ENCODE measurements at regions not wholly inside any gene's neighbourhood (a gene's known extent, or its start where the extent isn't known, plus 50 kb on each side); places are given as distances from the start of the nearest gene placed in this dataset.

DNA sequence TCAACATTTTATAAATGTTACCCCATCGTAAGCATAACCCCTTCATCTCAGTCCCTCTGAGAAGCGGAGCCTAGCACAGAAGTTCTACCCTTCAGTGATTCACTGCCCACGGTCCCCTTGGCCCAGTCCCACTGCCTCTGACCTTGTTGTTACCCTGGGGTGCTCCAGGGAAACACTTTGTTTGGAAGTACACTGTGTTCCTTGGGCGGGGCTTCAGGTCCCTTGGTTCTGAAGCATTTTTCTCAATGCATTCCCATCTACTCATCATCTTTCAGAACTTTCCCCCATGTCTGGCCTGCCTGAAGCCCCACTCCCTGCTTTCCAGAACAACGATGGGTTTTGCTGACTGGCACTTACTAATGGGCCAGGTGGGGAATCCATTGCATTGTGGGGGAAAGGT is 296.2 kb downstream of the FOXA2 start:
- 15% methylated on average over 5 of the region's 5 CpGs for WGBS (ENCODE audit: low lambda C conversion rate)
- Histone ChIP-seq H3K36me3 (replicated peaks in 1 of 2; ENCODE audit: control insufficient read depth in 1 of 2, insufficient read depth in 2 of 2, low read length in 2 of 2) (no peaks in the 10 kb centered on the region), H3K27me3 (ENCODE audit: control insufficient read depth in 1 of 2, insufficient read depth in 2 of 2, low read length in 2 of 2) (peaks cover 0 to 5% of the 10 kb centered on the region in 2 experiments; a peak in 1 of 5 replicates), H3K27ac (ENCODE audit: extremely low read length, insufficient read depth, low read length) (no peak overlapping the region), H3K4me1 (ENCODE audit: insufficient read depth, low read length) (no peaks in the 10 kb centered on the region), H3K9me3 (ENCODE audit: low read length) (no peaks in the 10 kb centered on the region), H3K9ac (ENCODE audit: insufficient read depth, low read depth, low read length) (no peak overlapping the region), H3K79me2 (ENCODE audit: insufficient read depth, low read length) (no peaks in the 10 kb centered on the region), H3K4me3 (replicated peaks in 1 of 3; ENCODE audit: insufficient read depth in 1 of 3, low read depth in 2 of 3, low read length in 3 of 3) (no peak overlapping the region), H4K20me1 (ENCODE audit: insufficient read depth, low read length) (no peaks in the 10 kb centered on the region), H2AFZ (ENCODE audit: low read length) (no peak overlapping the region), H3K4me2 (ENCODE audit: low read depth, low read length) (no peak overlapping the region)
- FAIRE-seq (no peak), DNase-seq (ENCODE audit: low spot score) (no peak), ATAC-seq (no peak)
- intact Hi-C loops (cut with micrococcal nuclease; ENCODE audit: unreplicated experiment), result no loop called here
- in situ Hi-C loops (cut with HindIII; ENCODE audit: extremely low pct_ligation_motif_present, low pct_unique_long_range_greater_than_20kb), result no loop called here
- ChIA-PET POLR2A (no interaction called here), CTCF (ENCODE audit: low intra/inter-chr PET ratio, low total read pairs) (no interaction called here)
- BruUV-seq (replicated peaks), result no TSS peak
- TF ChIP-seq HNRNPLL (IDR thresholded peaks at IDR 0.05; ENCODE audit: low read depth, low read length, poor library complexity, severe bottlenecking) (no peak), ZNF501 (CRISPR knock-in tag; IDR thresholded peaks at IDR 0.05) (no peak), ZNF660 (CRISPR knock-in tag; IDR thresholded peaks at IDR 0.05; ENCODE audit: borderline replicate concordance, low read depth) (no peak), SOX5 (CRISPR knock-in tag; IDR thresholded peaks at IDR 0.05; ENCODE audit: borderline replicate concordance) (no peak), PRPF4 (IDR thresholded peaks at IDR 0.05; ENCODE audit: low read depth, low read length, poor library complexity, severe bottlenecking) (no peak), SAP130 (CRISPR knock-in tag; IDR thresholded peaks at IDR 0.05; ENCODE audit: low read depth) (no peak), ZNF709 (CRISPR knock-in tag; IDR thresholded peaks at IDR 0.05) (no peak), ZNF510 (CRISPR knock-in tag; IDR thresholded peaks at IDR 0.05; ENCODE audit: low read depth) (no peak)
- TF ChIP-seq, protein P1, sequence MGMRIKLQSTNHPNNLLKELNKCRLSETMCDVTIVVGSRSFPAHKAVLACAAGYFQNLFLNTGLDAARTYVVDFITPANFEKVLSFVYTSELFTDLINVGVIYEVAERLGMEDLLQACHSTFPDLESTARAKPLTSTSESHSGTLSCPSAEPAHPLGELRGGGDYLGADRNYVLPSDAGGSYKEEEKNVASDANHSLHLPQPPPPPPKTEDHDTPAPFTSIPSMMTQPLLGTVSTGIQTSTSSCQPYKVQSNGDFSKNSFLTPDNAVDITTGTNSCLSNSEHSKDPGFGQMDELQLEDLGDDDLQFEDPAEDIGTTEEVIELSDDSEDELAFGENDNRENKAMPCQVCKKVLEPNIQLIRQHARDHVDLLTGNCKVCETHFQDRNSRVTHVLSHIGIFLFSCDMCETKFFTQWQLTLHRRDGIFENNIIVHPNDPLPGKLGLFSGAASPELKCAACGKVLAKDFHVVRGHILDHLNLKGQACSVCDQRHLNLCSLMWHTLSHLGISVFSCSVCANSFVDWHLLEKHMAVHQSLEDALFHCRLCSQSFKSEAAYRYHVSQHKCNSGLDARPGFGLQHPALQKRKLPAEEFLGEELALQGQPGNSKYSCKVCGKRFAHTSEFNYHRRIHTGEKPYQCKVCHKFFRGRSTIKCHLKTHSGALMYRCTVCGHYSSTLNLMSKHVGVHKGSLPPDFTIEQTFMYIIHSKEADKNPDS (CRISPR knock-in tag; IDR thresholded peaks at IDR 0.05), result no peak
- TF ChIP-seq, protein P2, sequence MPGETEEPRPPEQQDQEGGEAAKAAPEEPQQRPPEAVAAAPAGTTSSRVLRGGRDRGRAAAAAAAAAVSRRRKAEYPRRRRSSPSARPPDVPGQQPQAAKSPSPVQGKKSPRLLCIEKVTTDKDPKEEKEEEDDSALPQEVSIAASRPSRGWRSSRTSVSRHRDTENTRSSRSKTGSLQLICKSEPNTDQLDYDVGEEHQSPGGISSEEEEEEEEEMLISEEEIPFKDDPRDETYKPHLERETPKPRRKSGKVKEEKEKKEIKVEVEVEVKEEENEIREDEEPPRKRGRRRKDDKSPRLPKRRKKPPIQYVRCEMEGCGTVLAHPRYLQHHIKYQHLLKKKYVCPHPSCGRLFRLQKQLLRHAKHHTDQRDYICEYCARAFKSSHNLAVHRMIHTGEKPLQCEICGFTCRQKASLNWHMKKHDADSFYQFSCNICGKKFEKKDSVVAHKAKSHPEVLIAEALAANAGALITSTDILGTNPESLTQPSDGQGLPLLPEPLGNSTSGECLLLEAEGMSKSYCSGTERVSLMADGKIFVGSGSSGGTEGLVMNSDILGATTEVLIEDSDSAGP (CRISPR knock-in tag; IDR thresholded peaks at IDR 0.05; ENCODE audit: borderline replicate concordance), result no peak

All from HepG2 (cell line).